Dermis blood vessel endothelial cell (primary cell): ENCODE measurements at regions not wholly inside any gene's neighbourhood (a gene's known extent, or its start where the extent isn't known, plus 50 kb on each side); places are given as distances from the start of the nearest gene placed in this dataset.

ENCODE experiments used
- DNase-seq: peaks from one replicate; pipeline ENCODE4 v3.0.0; 2010

GRCh38 chr5:6872441-6873160, 159.4 kb downstream of the TENT4A start:
- no peak for DNase-seq

DNA sequence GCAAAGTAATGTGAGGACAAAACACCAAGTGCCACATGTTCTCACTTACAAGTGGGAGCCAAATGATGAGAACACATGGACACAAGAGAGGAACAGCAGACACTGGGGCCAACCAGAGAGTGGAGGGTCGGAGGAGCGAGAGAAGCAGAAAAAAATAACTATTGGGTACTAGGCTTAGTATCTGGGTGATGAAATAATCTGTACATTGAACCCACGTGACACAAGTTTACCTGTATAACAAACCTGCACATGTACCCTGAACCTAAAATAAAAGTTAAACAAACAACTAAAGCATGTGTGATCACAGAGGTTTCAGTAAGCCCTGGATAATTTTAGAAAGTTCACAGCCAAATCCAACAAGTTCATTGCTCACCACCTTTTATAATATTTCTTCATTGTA, 160.1 kb downstream of the TENT4A start:
- DNase-seq: no peak

- DNase-seq: no peak
Observed at GRCh38 chr5:6875376-6875775, 162.1 kb downstream of the TENT4A start.

DNA sequence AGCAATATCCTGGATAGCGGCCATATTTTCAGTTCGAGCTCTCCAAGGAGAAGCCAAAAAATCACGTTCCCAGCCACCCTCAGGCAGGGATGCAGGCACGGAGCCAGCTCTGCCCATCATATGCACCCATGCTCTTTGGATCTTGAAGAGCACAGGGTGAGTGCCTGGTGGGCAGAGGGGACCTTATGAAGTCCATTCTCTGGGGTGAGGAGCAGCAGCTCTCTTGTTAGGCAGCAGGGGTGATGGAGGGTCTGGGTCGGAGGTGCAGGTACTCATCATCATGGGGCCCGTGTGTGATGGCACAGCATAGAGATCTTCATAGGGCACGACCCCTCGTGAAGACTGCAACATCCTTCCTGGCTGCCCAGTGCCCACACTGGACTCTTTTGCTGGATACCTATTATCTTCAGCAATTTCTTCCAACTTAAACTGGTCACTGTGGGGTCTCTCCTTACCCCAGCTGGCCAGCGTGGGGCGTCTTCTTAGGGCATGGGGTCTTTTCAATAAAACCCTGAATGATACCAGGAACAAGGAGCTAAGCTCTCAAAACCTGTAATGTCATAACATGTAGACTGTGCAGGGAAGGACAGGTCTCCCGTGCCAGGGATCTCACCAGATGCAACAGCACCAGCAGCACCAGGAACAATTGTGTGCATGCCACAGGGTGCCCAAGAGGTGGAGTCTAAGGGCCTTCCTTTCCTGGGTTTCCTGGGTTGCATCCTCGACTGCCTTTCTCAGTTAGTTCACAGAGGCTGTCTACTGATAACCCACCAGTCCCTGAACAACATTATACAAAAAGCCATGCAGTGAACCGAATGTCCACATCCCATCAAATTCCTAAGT, 165.0 kb downstream of the TENT4A start:
- no peak for DNase-seq

DNA sequence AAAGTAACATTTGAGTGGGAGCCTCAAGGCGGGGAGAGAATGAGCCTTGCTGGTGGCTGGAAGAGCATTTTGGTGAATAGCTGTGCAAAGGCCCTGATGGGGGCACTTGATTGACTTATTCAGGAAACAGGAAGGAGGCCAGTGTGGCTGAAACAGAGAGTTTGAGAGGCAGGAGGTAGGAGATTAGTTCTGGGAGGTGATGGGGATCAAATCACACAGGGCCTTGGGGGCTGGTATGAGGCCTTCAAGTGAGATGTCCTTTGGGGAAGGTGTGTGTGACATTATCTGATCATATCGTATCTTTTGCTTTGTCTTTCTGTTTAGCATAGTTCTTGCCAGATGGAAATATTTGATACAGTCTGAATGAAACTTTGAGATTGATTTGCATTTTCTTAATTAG, 172.3 kb downstream of the TENT4A start:
- DNase-seq: no peak

- DNase-seq: no peak
Observed at GRCh38 chr5:6886866-6887265, 173.6 kb downstream of the TENT4A start.

DNA sequence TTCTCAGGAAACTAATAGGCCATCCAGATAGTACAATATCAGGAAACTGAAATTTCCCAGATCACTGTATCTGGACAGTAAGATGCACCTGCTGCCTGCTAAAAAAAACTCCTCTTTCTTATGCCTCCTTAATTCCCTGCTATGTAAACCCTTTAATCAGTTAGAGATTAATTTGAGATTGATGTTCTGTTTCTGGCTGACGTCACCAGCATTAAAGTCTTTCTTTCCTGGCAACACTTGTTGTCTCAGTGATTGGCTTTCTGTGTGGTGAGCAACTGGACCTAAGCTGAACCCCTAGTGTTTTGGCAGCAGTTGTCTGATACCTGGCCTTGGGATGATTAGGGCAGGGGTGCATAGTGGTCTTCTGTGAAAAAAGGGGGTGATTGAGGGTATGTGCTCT, 175.8 kb downstream of the TENT4A start:
- DNase-seq: no peak

DNA sequence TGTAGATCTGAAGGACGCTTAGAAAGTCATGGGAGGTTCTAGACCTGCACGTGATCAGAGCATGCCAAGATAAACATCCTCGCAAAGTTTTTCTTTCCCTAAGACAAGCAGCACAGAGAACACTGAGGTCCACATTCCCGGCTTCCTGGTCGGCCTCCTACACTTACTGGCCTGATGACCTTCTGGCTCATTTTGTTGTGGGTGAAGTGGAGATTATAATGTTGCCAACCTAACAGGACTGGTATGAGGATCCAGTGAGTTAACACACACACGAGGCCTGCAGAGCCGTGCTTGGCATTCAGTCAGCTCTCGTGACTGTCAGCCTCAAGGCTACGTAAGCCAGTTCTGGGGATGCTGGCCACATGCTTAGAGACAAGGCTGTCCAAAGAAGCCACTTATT, 186.0 kb downstream of the TENT4A start:
- DNase-seq: no peak

- DNase-seq: no peak
Observed at GRCh38 chr5:6900247-6901227, 187.3 kb downstream of the TENT4A start.

DNA sequence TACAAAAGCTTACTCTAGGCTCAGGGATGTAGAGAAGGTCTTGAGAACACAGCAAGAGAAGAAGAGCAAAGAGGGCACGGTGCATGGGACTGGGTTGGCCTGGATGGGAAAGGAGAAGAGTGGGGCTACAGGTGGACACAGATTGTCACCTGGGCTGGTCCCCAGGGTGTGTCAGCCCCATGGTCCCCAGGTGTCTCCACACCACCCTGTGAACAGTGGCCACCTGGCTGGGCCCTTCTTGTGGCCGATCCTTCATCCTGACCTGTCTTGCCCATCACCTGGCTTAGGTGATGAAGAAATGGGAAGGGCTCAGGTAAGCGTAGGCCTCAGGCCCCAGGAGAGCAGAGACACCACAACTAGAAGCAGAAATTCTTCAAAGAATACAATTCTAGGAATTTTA, 188.9 kb downstream of the TENT4A start:
- no peak for DNase-seq

DNA sequence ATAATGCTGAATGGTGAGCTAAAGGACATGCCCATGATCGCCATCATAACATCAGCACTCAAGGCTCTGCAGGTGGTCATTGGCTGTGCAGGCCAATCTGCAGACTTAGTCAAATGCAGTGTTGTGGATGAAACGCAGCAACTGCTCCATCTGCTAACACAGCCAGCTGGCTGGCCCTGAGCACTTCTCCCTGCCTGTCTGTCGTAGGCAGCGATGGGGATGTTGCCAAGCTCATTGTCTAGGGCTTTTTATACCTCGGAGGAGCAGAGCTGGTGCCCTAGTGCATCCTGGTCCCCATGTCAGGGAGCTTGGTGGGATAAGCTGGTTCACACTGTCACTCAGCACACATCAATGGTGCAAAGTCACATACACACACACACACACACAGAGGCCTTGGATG, 189.4 kb downstream of the TENT4A start:
- no peak for DNase-seq

GRCh38 chr5:6903934-6904333, 190.7 kb downstream of the TENT4A start:
- no peak for DNase-seq

DNA sequence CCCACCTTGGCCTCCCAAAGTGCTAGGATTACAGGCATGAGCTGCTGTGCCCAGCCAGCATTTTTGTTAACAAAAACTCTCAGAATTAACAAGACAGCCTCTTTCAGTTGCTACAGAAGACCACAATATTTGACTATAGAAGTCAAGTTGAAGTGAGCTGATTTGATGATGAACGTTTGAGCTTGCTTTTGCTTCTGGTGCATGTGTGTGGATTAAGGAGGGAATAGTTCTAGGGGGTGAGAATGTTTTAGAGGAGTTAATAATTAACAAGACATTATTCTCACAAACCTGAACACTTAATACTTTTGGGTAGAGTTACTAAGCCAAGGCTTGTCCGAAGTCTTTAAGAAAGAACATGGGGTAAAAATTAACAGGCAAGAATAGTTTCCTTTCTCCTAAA, 191.6 kb downstream of the TENT4A start:
- DNase-seq: no peak

DNA sequence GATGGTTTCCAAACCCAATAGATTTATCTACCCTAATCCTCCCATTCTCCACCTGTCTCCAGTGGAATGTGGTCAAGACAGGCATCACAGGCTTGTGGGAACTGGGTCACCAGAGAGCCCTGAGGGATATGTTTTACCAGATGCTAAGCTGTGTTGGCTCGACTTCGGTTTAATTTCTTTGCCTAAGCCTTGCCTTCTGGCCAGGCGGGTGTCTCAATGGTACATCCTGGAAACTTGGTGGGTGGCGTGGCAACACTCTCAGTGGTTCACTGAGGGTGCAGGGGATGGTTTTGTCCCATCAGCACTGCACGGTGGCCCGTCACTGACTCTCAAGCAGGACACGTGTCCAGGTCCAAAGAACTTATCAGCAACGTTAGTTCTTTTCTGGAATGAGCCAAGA, 192.2 kb downstream of the TENT4A start:
- DNase-seq: no peak

GRCh38 chr5:6905883-6906282, 192.7 kb downstream of the TENT4A start:
- no peak for DNase-seq

- no peak for DNase-seq
Observed at GRCh38 chr5:6907320-6907918, 194.2 kb downstream of the TENT4A start.

GRCh38 chr5:6909901-6910300, 196.7 kb downstream of the TENT4A start:
- DNase-seq: no peak

DNA sequence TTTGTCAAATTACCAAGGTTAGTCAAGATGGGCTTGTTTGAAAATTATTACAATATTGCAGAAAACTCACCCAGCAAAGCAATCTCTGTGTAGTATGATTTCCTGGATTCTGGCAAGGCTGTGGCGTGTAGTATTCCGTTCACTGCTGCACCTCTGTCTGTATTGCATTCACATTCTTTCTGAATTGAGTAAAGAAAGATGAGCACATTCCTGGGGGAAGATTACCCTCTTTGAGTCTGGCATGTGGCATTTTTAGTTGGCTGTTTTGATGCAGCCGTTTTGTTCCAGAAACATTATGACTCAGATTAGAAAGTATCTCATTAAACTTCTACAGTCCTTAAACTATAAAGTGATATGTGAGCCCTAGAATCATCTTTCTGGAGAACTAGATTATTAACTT, 197.7 kb downstream of the TENT4A start:
- DNase-seq: no peak

DNA sequence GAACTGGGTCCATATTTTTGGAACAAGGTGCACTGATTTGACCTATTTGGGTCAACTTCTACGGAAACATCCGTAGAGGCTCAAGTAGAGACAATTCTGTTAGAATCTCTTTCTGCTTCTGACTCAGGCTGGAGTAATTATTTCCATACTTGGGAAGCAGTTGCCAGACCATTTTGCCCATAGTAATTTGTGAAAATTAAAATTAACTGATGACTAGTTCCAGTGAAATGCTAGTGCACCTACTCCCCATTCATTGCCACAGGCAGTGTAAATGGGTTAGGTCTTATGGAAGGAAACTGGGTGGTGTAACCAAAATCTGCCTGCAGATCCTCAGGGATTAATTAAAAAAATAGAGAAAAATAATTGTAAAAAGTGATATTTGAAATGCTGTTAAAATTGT, 201.1 kb downstream of the TENT4A start:
- DNase-seq: no peak

GRCh38 chr5:6915574-6915973, 202.3 kb downstream of the TENT4A start:
- DNase-seq: no peak

GRCh38 chr5:6918255-6918654, 205.0 kb downstream of the TENT4A start:
- no peak for DNase-seq

- no peak for DNase-seq
Observed at GRCh38 chr5:6920628-6921256, 207.5 kb downstream of the TENT4A start.
